Thyroid gland (tissue), 4 donors: ENCODE measurements at regions not wholly inside any gene's neighbourhood (a gene's known extent, or its start where the extent isn't known, plus 50 kb on each side); places are given as distances from the start of the nearest gene placed in this dataset.

Source experiments
- DNase-seq, 2 donors: peaks; one replicate each; pipeline ENCODE4 v3.0.0-alpha.2; 2019
- H3K27ac ChIP-seq, 3 donors: fragments of 200-600 bp; sonication (generic); 1 replicate in 2 of 3; 2 replicates in 1 of 3; pipeline ENCODE4 v1.5.1; 2016 to 2019; ENCODE audit warnings: mild to moderate bottlenecking in 1 of 3, moderate library complexity in 1 of 3
- H3K27me3 ChIP-seq: fragments of 200-600 bp; sonication (generic); one replicate; pipeline ENCODE4 v1.5.1; 2019
- H3K36me3 ChIP-seq, 2 donors: fragments of 200-600 bp; sonication (generic); one replicate each; pipeline ENCODE4 v1.5.1; 2016 to 2019
- H3K4me1 ChIP-seq, 2 donors: fragments of 200-600 bp; sonication (generic); one replicate each; pipeline ENCODE4 v1.5.1; 2017 to 2019
- H3K4me3 ChIP-seq, 3 donors: fragments of 200-600 bp; sonication (generic); replicated peaks in 1 of 3; 1 replicate in 2 of 3; 2 replicates in 1 of 3; pipeline ENCODE4 v1.5.1; 2016; ENCODE audit warnings: mild to moderate bottlenecking in 1 of 3
- H3K9me3 ChIP-seq: fragments of 200-600 bp; sonication (generic); one replicate; pipeline ENCODE4 v1.5.1; 2017
- POLR2A ChIP-seq, 2 donors: fragments of 450-650 bp; IDR thresholded peaks; one replicate each; pipeline ENCODE4 v1.6.1; 2017; ENCODE audit warnings: antibody characterized with exemption in 2 of 2, mild to moderate bottlenecking in 2 of 2, moderate library complexity in 1 of 2
- WGBS, 2 donors: methylation state at CpG; one replicate each; pipeline ENCODE4 v1.1.5; 2017; 5-methylcytosine and 5-hydroxymethylcytosine counted together
- intact Hi-C: fragments of 100-400 bp; cut with DNase I; formaldehyde crosslinking; loops from one replicate; pipeline ENCODE4 v1.15.1; 2023
- TF ChIP-seq, protein P1 (sequence below), 6 experiments: fragments of 200-600 bp in 3 of 6; fragments of 450-650 bp in 3 of 6; sonication (generic) in 3 of 6; IDR thresholded peaks; one replicate each; pipeline ENCODE4 v1.5.1; 2016 to 2019; ENCODE audit warnings: antibody characterized with exemption in 6 of 6, mild to moderate bottlenecking in 2 of 6, inconsistent platforms in 1 of 6, moderate library complexity in 1 of 6

DNA sequence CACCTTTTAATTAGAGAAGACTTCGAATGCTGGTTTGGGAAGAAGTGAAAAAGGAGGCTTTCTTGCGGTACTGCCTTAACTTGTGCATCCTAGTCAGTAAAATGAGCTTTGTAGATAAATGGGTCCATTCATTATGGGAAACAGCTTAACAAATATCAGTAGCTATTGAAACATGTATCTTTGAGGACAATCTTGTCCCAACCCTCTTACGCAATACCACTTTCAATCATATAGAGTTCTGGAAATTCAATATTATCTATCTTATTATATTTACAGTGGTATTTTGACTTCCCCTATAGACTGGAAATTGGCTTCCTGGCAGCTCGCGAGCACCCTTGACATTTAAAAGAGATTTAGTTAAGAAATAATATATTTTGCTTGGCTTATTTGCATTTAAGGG lies 565.8 kb upstream of the NUDT12 start:
- DNase-seq: no peak
- no peaks in the 10 kb centered on the region for H3K27me3 ChIP-seq
- H3K36me3 ChIP-seq: no peaks in the 10 kb centered on the region
- no peaks in the 10 kb centered on the region for H3K4me1 ChIP-seq
- no peak overlapping the region for H3K27ac ChIP-seq
- H3K9me3 ChIP-seq: no peaks in the 10 kb centered on the region
- intact Hi-C loops: no loop called here
- H3K4me3 ChIP-seq: no peak overlapping the region
- 92 to 95% methylated on average over 5 of the region's 5 CpGs for WGBS, 2 donors
- no peak for TF ChIP-seq POLR2A (IDR thresholded peaks at IDR 0.05)
- TF ChIP-seq, protein P1, sequence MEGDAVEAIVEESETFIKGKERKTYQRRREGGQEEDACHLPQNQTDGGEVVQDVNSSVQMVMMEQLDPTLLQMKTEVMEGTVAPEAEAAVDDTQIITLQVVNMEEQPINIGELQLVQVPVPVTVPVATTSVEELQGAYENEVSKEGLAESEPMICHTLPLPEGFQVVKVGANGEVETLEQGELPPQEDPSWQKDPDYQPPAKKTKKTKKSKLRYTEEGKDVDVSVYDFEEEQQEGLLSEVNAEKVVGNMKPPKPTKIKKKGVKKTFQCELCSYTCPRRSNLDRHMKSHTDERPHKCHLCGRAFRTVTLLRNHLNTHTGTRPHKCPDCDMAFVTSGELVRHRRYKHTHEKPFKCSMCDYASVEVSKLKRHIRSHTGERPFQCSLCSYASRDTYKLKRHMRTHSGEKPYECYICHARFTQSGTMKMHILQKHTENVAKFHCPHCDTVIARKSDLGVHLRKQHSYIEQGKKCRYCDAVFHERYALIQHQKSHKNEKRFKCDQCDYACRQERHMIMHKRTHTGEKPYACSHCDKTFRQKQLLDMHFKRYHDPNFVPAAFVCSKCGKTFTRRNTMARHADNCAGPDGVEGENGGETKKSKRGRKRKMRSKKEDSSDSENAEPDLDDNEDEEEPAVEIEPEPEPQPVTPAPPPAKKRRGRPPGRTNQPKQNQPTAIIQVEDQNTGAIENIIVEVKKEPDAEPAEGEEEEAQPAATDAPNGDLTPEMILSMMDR (IDR thresholded peaks at IDR 0.05): no peak

DNA sequence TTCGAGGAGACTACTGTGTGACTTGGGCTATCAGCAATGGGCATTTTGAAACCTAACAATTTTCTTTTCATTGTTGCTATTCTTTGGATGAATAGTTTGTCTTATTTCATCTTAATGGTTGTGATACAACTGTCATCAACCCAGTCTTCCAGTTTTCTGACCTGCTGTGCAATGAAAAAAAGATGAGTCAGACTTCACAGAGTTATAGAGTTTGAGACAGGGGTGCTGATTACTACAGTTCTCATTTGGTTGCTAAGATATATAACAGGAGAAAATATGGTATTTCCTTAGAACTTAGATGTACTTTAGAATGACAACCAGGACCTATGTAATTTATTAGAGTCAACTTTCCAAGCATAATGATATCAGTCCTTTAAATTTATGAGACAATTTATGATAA lies 564.4 kb upstream of the NUDT12 start:
- Histone ChIP-seq H3K9me3 (no peaks in the 10 kb centered on the region), H3K27me3 (no peaks in the 10 kb centered on the region), H3K4me1 (no peaks in the 10 kb centered on the region), H3K36me3 (no peaks in the 10 kb centered on the region), H3K4me3 (no peak overlapping the region), H3K27ac (no peak overlapping the region)
- no peak for DNase-seq
- intact Hi-C loops: no loop called here
- TF ChIP-seq, protein P1 (IDR thresholded peaks at IDR 0.05): no peak
- TF ChIP-seq POLR2A (IDR thresholded peaks at IDR 0.05): no peak
- WGBS, 2 donors: 61 to 69% methylated on average over 1 of the region's 1 CpG

DNA sequence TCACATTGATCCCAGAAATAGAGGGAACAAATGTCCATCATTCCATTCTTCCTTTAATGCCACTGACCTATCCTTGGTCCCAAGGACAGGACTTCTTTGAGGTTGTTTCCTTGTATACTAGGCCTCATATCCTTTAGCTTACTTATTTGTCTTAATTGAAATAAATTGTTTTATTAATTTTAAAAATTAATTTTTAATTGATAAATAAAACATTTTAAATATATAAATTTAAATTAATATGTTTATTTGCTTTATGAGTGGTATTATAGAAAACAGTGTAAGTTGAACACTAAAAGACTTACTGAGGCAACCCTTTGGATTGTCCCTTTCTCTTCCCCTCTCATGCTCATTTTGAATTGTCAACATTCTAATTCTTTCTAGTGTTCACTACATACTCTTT lies 556.9 kb upstream of the NUDT12 start:
- TF ChIP-seq, protein P1 (IDR thresholded peaks at IDR 0.05): no peak
- no peak for TF ChIP-seq POLR2A (IDR thresholded peaks at IDR 0.05)
- intact Hi-C loops: no loop called here
- Histone ChIP-seq H3K4me1 (no peaks in the 10 kb centered on the region), H3K27ac (no peak overlapping the region), H3K36me3 (no peaks in the 10 kb centered on the region), H3K27me3 (no peaks in the 10 kb centered on the region), H3K4me3 (no peak overlapping the region), H3K9me3 (no peaks in the 10 kb centered on the region)
- DNase-seq: no peak

DNA sequence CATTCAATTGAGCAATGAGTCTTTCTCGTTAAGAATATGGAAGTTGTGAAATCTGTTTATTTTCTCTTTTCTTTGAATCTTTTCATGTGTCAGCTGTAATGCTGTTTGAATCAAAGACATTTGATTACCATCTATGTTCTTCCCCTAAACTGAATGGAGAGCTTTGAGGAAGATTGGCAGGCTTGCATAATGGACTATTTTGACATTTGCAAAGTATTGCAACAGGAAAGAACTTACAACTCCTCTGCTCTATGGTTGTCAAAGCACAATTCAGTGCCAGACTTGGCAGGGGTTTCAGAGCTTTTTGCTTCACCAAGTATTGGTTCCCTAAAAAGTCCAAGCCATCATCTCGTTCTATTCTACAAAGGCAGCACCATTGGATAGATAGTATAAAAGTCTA lies 549.0 kb upstream of the NUDT12 start:
- no peak overlapping the region for H3K4me3 ChIP-seq

DNA sequence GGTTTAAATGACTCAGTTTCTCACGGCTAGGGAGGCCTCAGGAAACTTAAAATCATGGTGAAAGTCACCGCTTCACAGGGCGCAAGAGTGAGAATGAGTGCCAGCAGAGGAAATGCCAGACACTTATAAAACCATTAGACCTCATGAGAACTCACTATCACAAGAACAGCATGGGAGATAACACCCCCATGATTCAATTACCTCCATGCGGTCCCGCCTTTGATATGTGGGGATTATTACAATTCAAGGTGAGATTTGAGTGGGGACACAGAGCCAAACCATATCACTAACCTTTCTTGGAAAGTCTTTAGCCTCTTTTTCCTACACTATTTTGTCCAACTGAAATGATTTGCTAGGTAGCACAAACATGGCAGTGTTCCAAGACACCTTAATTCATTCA lies 533.9 kb upstream of the NUDT12 start:
- H3K9me3 ChIP-seq: no peaks in the 10 kb centered on the region
- no peaks in the 10 kb centered on the region for H3K27me3 ChIP-seq
- DNase-seq: peak; percentile 8 to 9
- no peaks in the 10 kb centered on the region for H3K4me1 ChIP-seq
- H3K27ac ChIP-seq: no peak overlapping the region
- H3K4me3 ChIP-seq: no peak overlapping the region
- H3K36me3 ChIP-seq: no peaks in the 10 kb centered on the region
- intact Hi-C loops: no loop called here
- TF ChIP-seq, protein P1 (IDR thresholded peaks at IDR 0.05): no peak
- no peak for TF ChIP-seq POLR2A (IDR thresholded peaks at IDR 0.05)
- 45 to 58% methylated on average over 5 of the region's 5 CpGs for WGBS, 2 donors

More for the DNA sequence above, 549.0 kb upstream of the NUDT12 start:
- TF ChIP-seq, protein P1 (IDR thresholded peaks at IDR 0.05): no peak
- TF ChIP-seq POLR2A (IDR thresholded peaks at IDR 0.05): no peak
- no peaks in the 10 kb centered on the region for H3K4me1 ChIP-seq
- intact Hi-C loops: no loop called here
- no peaks in the 10 kb centered on the region for H3K9me3 ChIP-seq
- no peaks in the 10 kb centered on the region for H3K27me3 ChIP-seq
- DNase-seq: no peak
- no peak overlapping the region for H3K27ac ChIP-seq
- 85 to 92% methylated on average over 2 of the region's 2 CpGs for WGBS, 2 donors
- no peaks in the 10 kb centered on the region for H3K36me3 ChIP-seq
